Activated T-cell treated with anti-CD3 and anti-CD28 coated beads, Interleukin-2, amount 50 U/mL, for 4 hours (primary cell): ENCODE measurements at regions not wholly inside any gene's neighbourhood (a gene's known extent, or its start where the extent isn't known, plus 50 kb on each side); places are given as distances from the start of the nearest gene placed in this dataset.

ENCODE experiments used
- ATAC-seq, 2 donors: fragments of 200-7000 bp; cut with Tn5 transposase; one replicate each; pipeline ENCODE4 v1.10.0; 2021
- DNase-seq: peaks from one replicate; pipeline ENCODE4 v3.0.0-alpha.2; 2020
- H3K27me3 Mint-ChIP-seq: one replicate; pipeline ENCODE4 v1.8.0; 2021; ENCODE audit warnings: low read depth, mixed read lengths
- H3K36me3 Mint-ChIP-seq: one replicate; pipeline ENCODE4 v1.8.0; 2022; ENCODE audit warnings: mixed read lengths; ENCODE audit not compliant: insufficient read depth
- H3K4me1 Mint-ChIP-seq: one replicate; pipeline ENCODE4 v1.8.0; 2021; ENCODE audit warnings: low read depth, mixed read lengths
- H3K4me3 Mint-ChIP-seq: one replicate; pipeline ENCODE4 v1.8.0; 2021; ENCODE audit warnings: mild to moderate bottlenecking, moderate library complexity, mixed read lengths
- H3K9me3 Mint-ChIP-seq: one replicate; pipeline ENCODE4 v1.8.0; 2021; ENCODE audit warnings: mixed read lengths

- H3K9me3 Mint-ChIP-seq, result no peaks in the 10 kb centered on the region
- DNase-seq (no peak), ATAC-seq (no peak)
- no peak overlapping the region for H3K4me3 Mint-ChIP-seq
- H3K36me3 Mint-ChIP-seq, result no peaks in the 10 kb centered on the region
- peaks cover 52% of the 10 kb centered on the region for H3K27me3 Mint-ChIP-seq
- H3K4me1 Mint-ChIP-seq, result no peaks in the 10 kb centered on the region
These were observed 77.2 kb downstream of the HIF1AN start for GRCh38 chr10:100612601-100613595.

- Mint-ChIP-seq H3K27me3 (peaks cover 51% of the 10 kb centered on the region), H3K36me3 (no peaks in the 10 kb centered on the region), H3K4me3 (no peak overlapping the region), H3K4me1 (no peaks in the 10 kb centered on the region), H3K9me3 (no peaks in the 10 kb centered on the region)
- DNase-seq (no peak), ATAC-seq (no peak)
These were observed 78.1 kb downstream of the HIF1AN start for GRCh38 chr10:100613846-100614245.

- Mint-ChIP-seq H3K36me3 (no peaks in the 10 kb centered on the region), H3K4me3 (no peak overlapping the region), H3K9me3 (no peaks in the 10 kb centered on the region), H3K27me3 (peaks cover 53% of the 10 kb centered on the region), H3K4me1 (no peaks in the 10 kb centered on the region)
- ATAC-seq (no peak), DNase-seq (no peak)
These were observed 78.8 kb downstream of the HIF1AN start for GRCh38 chr10:100614429-100615095.

- DNase-seq (no peak), ATAC-seq (no peak)
- Mint-ChIP-seq H3K9me3 (no peaks in the 10 kb centered on the region), H3K4me3 (no peak overlapping the region), H3K4me1 (no peaks in the 10 kb centered on the region), H3K27me3 (peaks cover 59% of the 10 kb centered on the region), H3K36me3 (no peaks in the 10 kb centered on the region)
These were observed 79.5 kb downstream of the HIF1AN start for GRCh38 chr10:100615241-100615640.

GRCh38 chr10:100615908-100616307 lies 80.2 kb downstream of the HIF1AN start:
- H3K4me3 Mint-ChIP-seq, result no peak overlapping the region
- DNase-seq (no peak), ATAC-seq (no peak)
- H3K4me1 Mint-ChIP-seq, result no peaks in the 10 kb centered on the region
- no peaks in the 10 kb centered on the region for H3K36me3 Mint-ChIP-seq
- peaks cover 66% of the 10 kb centered on the region for H3K27me3 Mint-ChIP-seq
- H3K9me3 Mint-ChIP-seq, result no peaks in the 10 kb centered on the region

- DNase-seq (no peak), ATAC-seq (no peak)
- Mint-ChIP-seq H3K36me3 (no peaks in the 10 kb centered on the region), H3K4me3 (no peak overlapping the region), H3K9me3 (no peaks in the 10 kb centered on the region), H3K27me3 (peaks cover 67% of the 10 kb centered on the region), H3K4me1 (no peaks in the 10 kb centered on the region)
These were observed 82.4 kb downstream of the HIF1AN start for GRCh38 chr10:100618091-100618615.

- H3K36me3 Mint-ChIP-seq, result no peaks in the 10 kb centered on the region
- no peak overlapping the region for H3K4me3 Mint-ChIP-seq
- no peaks in the 10 kb centered on the region for H3K9me3 Mint-ChIP-seq
- DNase-seq, result no peak
- no peaks in the 10 kb centered on the region for H3K4me1 Mint-ChIP-seq
- peaks cover 64% of the 10 kb centered on the region for H3K27me3 Mint-ChIP-seq
- ATAC-seq, result no peak
These were observed 83.0 kb downstream of the HIF1AN start for GRCh38 chr10:100618632-100619255.

- ATAC-seq (no peak), DNase-seq (no peak)
- peaks cover 64% of the 10 kb centered on the region for H3K27me3 Mint-ChIP-seq
- H3K9me3 Mint-ChIP-seq, result no peaks in the 10 kb centered on the region
- H3K36me3 Mint-ChIP-seq, result no peaks in the 10 kb centered on the region
- no peak overlapping the region for H3K4me3 Mint-ChIP-seq
- H3K4me1 Mint-ChIP-seq, result no peaks in the 10 kb centered on the region
These were observed 84.5 kb downstream of the HIF1AN start for GRCh38 chr10:100620087-100620835.

GRCh38 chr10:100621360-100622205 lies 85.8 kb downstream of the HIF1AN start:
- no peaks in the 10 kb centered on the region for H3K9me3 Mint-ChIP-seq
- peak; percentile 44 to 61 for ATAC-seq
- H3K4me3 Mint-ChIP-seq, result peak overlapping the region; percentile 35
- no peaks in the 10 kb centered on the region for H3K36me3 Mint-ChIP-seq
- no peaks in the 10 kb centered on the region for H3K4me1 Mint-ChIP-seq
- H3K27me3 Mint-ChIP-seq, result peaks cover 63% of the 10 kb centered on the region
- peak; percentile 33 for DNase-seq

- Mint-ChIP-seq H3K4me1 (no peaks in the 10 kb centered on the region), H3K27me3 (peaks cover 64% of the 10 kb centered on the region), H3K4me3 (no peak overlapping the region), H3K9me3 (no peaks in the 10 kb centered on the region), H3K36me3 (no peaks in the 10 kb centered on the region)
- DNase-seq, result no peak
- no peak for ATAC-seq
These were observed 87.2 kb downstream of the HIF1AN start for GRCh38 chr10:100622946-100623345.

- Mint-ChIP-seq H3K27me3 (peaks cover 66% of the 10 kb centered on the region), H3K36me3 (no peaks in the 10 kb centered on the region), H3K9me3 (no peaks in the 10 kb centered on the region), H3K4me3 (no peak overlapping the region), H3K4me1 (no peaks in the 10 kb centered on the region)
- DNase-seq (no peak), ATAC-seq (no peak)
These were observed 87.9 kb downstream of the HIF1AN start for GRCh38 chr10:100623521-100624230.

- DNase-seq, result no peak
- ATAC-seq, result no peak
- Mint-ChIP-seq H3K9me3 (no peaks in the 10 kb centered on the region), H3K27me3 (peaks cover 62% of the 10 kb centered on the region), H3K4me1 (no peaks in the 10 kb centered on the region), H3K36me3 (no peaks in the 10 kb centered on the region), H3K4me3 (no peak overlapping the region)
These were observed 88.6 kb downstream of the HIF1AN start for GRCh38 chr10:100624298-100624697.

- no peak for ATAC-seq
- peaks cover 52% of the 10 kb centered on the region for H3K27me3 Mint-ChIP-seq
- no peaks in the 10 kb centered on the region for H3K9me3 Mint-ChIP-seq
- no peaks in the 10 kb centered on the region for H3K36me3 Mint-ChIP-seq
- no peak for DNase-seq
- no peak overlapping the region for H3K4me3 Mint-ChIP-seq
- no peaks in the 10 kb centered on the region for H3K4me1 Mint-ChIP-seq
These were observed 90.1 kb downstream of the HIF1AN start for GRCh38 chr10:100625816-100626215.
